Memory B cell (primary cell): ENCODE measurements at regions not wholly inside any gene's neighbourhood (a gene's known extent, or its start where the extent isn't known, plus 50 kb on each side); places are given as distances from the start of the nearest gene placed in this dataset.

Source experiments
- ATAC-seq: fragments of 150-1000 bp; cut with Tn5 transposase; 2 replicates; pipeline ENCODE4 v1.10.0; 2021; ENCODE audit warnings: low read depth, mild to moderate bottlenecking, moderate library complexity
- DNase-seq, 2 donors: peaks; one replicate each; pipeline ENCODE4 v3.0.0; 2022; ENCODE audit warnings: low spot score in 2 of 2
- H3K27ac Mint-ChIP-seq: one replicate; pipeline ENCODE4 v1.8.0; 2022; ENCODE audit warnings: mild to moderate bottlenecking, moderate library complexity, mixed read lengths
- H3K27me3 Mint-ChIP-seq: one replicate; pipeline ENCODE4 v1.8.0; 2022; ENCODE audit warnings: mixed read lengths
- H3K36me3 Mint-ChIP-seq: one replicate; pipeline ENCODE4 v1.8.0; 2022; ENCODE audit warnings: mild to moderate bottlenecking, mixed read lengths
- H3K4me1 Mint-ChIP-seq: one replicate; pipeline ENCODE4 v1.8.0; 2022; ENCODE audit warnings: mixed read lengths
- H3K4me3 Mint-ChIP-seq: one replicate; pipeline ENCODE4 v1.8.0; 2022; ENCODE audit warnings: mild to moderate bottlenecking, moderate library complexity, mixed read lengths
- H3K9me3 Mint-ChIP-seq: one replicate; pipeline ENCODE4 v1.8.0; 2022; ENCODE audit warnings: mixed read lengths

DNA sequence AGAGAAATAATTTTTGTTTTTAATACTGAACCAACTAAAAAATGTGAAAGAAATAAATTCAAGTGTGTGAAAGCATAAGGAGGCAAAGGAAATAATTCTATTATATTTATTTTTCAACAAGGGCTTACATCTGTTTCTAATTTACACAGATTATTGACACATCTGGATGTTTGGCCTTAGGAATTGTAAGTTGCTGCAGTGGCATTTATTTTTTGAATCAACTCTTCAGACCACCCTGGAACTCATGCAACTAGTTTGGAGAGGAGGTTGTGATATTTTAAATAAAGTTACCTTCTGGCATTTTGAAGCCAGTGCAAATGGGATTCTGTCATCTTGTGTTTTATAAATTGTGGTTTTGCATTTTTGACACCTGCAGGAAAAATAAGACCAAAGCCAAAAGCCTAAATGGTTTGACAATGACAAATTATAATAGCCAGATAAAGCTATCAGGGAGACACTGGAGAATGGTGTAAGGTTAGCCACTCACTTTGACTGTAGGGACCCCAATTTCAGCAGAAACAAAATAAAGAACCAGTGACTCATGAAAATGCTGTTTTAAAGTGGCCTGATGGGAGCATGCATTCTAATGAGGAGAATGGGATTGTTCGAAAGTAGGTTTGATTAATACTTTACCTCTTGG, 192.9 kb downstream of the KLF5 start:
- DNase-seq (no peak), ATAC-seq (no peak)
- H3K27me3 Mint-ChIP-seq, result no peaks in the 10 kb centered on the region
- H3K4me1 Mint-ChIP-seq, result no peaks in the 10 kb centered on the region
- no peak overlapping the region for H3K4me3 Mint-ChIP-seq
- H3K27ac Mint-ChIP-seq, result no peak overlapping the region
- no peaks in the 10 kb centered on the region for H3K9me3 Mint-ChIP-seq
- no peaks in the 10 kb centered on the region for H3K36me3 Mint-ChIP-seq

DNA sequence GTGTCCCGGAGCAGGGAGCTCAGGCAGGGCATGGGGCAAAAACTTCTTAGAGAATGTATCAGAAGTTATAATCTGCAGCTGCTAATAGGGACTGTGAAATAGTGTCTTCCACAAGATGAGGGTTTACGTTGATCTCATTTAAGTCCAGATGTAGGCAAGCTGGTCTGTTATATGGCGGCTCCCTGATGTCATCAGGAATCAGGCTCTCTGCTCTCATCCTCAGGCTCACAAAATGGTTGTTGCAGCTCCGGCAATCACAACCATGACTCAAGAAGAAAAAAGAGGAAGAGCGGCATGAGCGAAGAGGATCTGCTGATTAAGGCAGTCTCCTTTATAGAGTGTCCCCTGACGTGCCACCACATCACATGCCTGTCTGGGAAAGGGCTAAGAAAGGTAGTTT, 191.3 kb downstream of the KLF5 start:
- Mint-ChIP-seq H3K27ac (no peak overlapping the region), H3K4me3 (no peak overlapping the region), H3K36me3 (no peaks in the 10 kb centered on the region), H3K9me3 (no peaks in the 10 kb centered on the region), H3K27me3 (no peaks in the 10 kb centered on the region), H3K4me1 (no peaks in the 10 kb centered on the region)
- ATAC-seq (no peak), DNase-seq (no peak)

DNA sequence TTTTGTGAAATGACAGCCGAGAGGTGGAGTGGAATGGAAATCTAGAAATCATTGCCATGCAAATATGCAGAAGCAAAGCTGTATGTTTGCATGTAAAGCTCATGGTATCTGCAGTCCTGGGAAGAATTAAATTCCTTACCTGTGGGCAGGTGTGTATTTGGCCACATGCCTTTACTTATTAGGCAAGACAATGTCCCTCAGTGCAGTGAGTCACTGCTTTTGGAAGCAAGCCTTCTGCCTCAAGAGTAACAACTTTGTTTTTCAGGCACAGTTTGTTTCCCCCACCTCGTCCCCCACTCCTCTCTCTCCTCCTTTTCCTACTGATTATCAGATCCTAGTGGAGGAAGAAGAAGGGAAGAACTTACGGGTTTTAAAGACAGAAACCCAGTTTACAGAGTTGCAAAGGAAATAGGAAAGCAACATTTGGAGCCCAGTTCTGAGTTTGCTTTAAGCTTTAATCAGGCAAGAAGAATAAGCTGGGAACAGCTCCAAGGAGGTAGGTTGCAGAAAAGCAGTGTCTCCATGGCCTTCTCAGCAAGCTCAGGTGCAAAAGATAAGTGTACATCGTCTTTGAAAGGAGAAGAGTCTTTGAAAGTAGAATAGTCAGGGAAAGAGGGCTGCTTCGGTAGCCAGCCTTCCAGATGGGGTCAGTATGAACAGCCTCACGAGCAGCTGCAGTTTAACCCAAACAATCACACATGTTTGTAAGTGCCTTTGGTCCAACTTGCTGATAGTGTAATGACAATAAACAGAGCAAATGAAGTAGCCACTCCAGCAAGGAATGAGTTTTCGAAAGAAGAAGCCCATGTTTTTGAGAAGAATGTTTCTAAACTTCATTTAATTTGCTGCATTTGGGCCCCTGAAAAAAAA, 190.1 kb downstream of the KLF5 start:
- H3K36me3 Mint-ChIP-seq, result no peaks in the 10 kb centered on the region
- ATAC-seq (no peak), DNase-seq (no peak)
- H3K27ac Mint-ChIP-seq, result no peak overlapping the region
- no peaks in the 10 kb centered on the region for H3K9me3 Mint-ChIP-seq
- no peak overlapping the region for H3K4me3 Mint-ChIP-seq
- H3K4me1 Mint-ChIP-seq, result no peaks in the 10 kb centered on the region
- H3K27me3 Mint-ChIP-seq, result no peaks in the 10 kb centered on the region

DNA sequence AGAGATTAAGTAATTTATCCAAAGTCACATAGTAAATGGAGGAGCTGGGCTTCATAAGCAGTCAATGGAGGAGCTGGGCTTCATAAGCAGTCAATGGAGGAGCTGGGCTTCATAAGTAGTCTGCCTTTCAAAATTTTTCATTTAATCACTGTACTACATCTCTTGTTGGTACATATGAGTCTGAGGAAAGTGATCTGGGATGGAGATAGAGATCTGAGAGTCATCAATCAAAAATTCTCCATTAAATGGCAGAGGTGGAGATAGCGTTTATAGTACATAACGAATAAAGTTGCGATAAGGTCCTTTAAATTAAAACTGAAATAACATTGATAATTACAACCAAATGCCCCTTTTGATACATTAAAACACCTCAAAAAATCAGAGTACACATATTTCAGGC, 189.3 kb downstream of the KLF5 start:
- no peaks in the 10 kb centered on the region for H3K9me3 Mint-ChIP-seq
- DNase-seq, result no peak
- ATAC-seq, result no peak
- H3K27ac Mint-ChIP-seq, result no peak overlapping the region
- no peak overlapping the region for H3K4me3 Mint-ChIP-seq
- H3K27me3 Mint-ChIP-seq, result no peaks in the 10 kb centered on the region
- no peaks in the 10 kb centered on the region for H3K4me1 Mint-ChIP-seq
- no peaks in the 10 kb centered on the region for H3K36me3 Mint-ChIP-seq

DNA sequence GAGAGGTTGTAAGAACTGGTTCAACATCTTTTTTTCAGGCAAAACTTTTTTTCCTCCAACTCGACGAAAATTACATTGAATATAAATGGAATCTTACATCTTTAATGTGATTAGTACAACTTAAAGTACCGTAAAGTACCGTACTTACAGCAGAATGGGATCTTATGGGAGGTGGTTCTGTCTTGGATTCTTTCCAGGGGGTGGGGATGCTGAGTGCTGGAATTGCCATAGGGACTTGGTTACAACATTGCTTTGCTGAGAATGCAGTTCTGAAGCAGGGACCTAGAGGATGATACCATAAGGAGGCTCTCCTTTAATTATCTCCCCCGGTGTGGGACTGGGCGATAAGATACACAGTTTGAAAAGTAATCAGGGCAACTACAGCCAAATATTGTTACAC, 186.4 kb downstream of the KLF5 start:
- Mint-ChIP-seq H3K9me3 (no peaks in the 10 kb centered on the region), H3K36me3 (no peaks in the 10 kb centered on the region), H3K4me3 (no peak overlapping the region), H3K4me1 (no peaks in the 10 kb centered on the region), H3K27me3 (no peaks in the 10 kb centered on the region), H3K27ac (no peak overlapping the region)
- DNase-seq (no peak), ATAC-seq (no peak)

DNA sequence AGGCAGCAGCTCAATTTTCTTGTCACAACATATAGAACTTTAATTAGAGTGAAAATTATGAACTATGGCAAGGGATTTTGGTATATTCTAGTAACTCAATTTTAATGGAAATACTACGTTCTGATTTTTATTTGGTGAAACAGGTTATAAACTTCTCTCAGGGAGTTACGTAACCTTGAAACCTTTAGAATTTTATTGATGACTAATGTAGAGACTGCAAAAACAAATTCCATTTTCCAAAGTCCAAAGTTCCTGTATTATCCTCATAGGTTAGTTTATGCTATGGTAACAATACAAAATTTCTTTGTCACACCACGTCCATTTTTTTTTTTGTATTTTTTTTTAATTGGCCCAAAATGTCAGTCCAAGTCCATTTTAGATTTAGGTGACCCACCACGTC, 185.7 kb downstream of the KLF5 start:
- Mint-ChIP-seq H3K4me3 (no peak overlapping the region), H3K36me3 (no peaks in the 10 kb centered on the region), H3K27me3 (peaks cover 1% of the 10 kb centered on the region), H3K9me3 (no peaks in the 10 kb centered on the region), H3K4me1 (no peaks in the 10 kb centered on the region), H3K27ac (no peak overlapping the region)
- ATAC-seq, result no peak
- DNase-seq, result no peak

DNA sequence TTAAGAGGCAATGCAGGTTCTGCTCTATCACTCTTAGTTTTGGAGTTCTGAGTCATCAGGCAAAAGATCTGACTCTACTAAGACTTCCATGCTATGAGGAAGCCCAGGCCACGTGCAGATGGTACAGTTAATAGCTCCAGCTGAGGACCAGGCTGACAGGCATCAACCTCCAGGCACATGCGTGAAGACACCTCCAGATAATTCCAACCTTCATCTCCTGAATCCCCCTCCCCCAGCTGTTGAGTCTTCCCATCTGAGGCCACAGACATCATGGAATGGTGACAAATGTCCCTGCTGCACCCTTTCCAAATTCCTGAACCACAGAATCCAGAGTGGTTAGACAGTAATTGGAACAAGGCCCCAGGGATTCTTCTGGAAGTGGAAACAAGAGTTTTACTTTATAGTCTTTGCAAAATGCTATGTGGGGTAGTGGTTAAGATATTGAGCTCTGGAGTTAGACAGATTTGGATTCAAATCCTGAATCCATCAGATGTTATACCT, 183.8 kb downstream of the KLF5 start:
- ATAC-seq (no peak), DNase-seq (no peak)
- Mint-ChIP-seq H3K36me3 (no peaks in the 10 kb centered on the region), H3K4me1 (no peaks in the 10 kb centered on the region), H3K27me3 (peaks cover 1% of the 10 kb centered on the region), H3K4me3 (no peak overlapping the region), H3K9me3 (no peaks in the 10 kb centered on the region), H3K27ac (no peak overlapping the region)

DNA sequence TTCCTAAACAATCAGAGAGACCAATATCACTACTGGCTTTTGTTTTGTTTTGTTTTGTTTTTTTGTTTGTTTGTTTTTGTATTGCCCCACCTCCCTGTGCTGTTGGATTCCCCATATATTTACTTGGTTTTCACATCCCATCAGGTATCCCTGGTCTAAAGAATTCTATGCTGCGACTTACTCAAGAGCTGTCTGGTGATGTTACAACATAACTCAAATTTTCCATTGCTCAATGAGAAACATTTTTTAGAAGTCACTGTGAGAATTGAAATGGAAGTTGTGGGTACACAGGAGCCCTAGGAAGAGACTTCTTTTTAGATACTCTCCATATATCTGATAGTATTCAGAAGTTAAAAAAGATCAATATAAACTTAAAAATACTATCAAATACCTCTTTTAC, 181.4 kb downstream of the KLF5 start:
- Mint-ChIP-seq H3K4me3 (no peak overlapping the region), H3K36me3 (no peaks in the 10 kb centered on the region), H3K4me1 (no peaks in the 10 kb centered on the region), H3K27ac (no peak overlapping the region), H3K9me3 (no peaks in the 10 kb centered on the region), H3K27me3 (peaks cover 5% of the 10 kb centered on the region)
- ATAC-seq (no peak), DNase-seq (no peak)

DNA sequence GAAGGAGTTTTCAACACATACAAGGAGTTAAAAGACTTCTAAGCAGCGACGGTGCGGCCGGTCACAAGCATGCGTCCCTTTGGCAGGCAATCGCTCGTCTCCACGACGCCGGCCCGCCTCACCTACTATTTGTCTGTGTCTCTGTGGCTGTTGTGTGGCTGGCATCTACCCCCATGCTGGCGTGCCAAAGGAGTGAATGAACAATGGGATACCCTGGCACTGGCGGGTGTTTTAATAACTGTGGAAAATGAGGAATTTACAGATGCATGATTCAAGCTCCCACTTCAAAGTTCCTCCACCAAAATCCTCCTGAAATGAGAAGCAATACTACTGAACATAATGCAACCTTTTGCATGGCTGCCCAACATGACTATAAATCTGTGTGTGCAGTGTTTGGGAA, 176.6 kb downstream of the KLF5 start:
- Mint-ChIP-seq H3K9me3 (no peaks in the 10 kb centered on the region), H3K4me1 (no peaks in the 10 kb centered on the region), H3K4me3 (no peak overlapping the region), H3K36me3 (no peaks in the 10 kb centered on the region), H3K27me3 (peaks cover 7% of the 10 kb centered on the region), H3K27ac (no peak overlapping the region)
- ATAC-seq (no peak), DNase-seq (no peak)

DNA sequence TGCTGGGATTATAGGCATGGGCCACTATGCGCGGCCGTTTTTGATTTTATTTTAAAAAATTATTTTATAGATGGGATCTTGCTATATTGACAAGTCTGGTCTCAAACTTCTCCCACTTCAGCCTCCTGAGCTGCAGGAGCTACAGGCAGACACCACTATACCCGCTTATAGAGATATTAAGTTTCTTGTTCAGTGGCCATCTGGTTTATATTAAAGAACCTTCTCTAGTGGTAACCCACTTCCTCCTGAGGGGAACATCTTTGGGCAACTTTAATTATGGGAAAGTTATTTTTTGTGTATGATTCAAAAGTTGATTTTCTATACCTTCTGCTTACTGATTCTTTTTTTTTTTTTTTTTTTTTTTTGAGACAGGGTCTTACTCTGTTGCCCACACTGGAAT, 172.7 kb downstream of the KLF5 start:
- H3K27ac Mint-ChIP-seq, result no peak overlapping the region

DNA sequence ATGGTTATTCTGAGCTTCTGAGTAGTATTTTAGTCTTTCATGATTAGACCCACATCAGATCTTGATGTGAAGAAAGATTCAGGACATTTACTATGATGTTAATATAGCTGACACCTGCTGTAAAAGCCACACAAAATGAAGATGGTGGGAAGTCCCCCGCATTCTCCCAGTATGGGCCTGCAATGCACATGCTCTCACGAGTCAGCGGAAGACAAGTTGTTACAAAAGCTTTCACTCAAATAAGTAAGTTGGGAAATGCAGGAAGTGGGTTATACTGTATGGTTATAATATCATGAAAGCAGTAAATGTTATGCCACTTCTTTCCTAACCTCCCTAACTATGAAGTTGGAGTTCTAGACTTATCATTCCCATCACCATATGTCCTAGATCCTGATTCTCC, 171.9 kb downstream of the KLF5 start:
- H3K27me3 Mint-ChIP-seq, result peaks cover 3% of the 10 kb centered on the region
- H3K27ac Mint-ChIP-seq, result no peak overlapping the region
- ATAC-seq (no peak), DNase-seq (no peak)
- peaks cover 1% of the 10 kb centered on the region for H3K9me3 Mint-ChIP-seq
- no peak overlapping the region for H3K4me3 Mint-ChIP-seq
- H3K36me3 Mint-ChIP-seq, result no peaks in the 10 kb centered on the region
- H3K4me1 Mint-ChIP-seq, result no peaks in the 10 kb centered on the region

More for the DNA sequence above, 172.7 kb downstream of the KLF5 start:
- H3K27me3 Mint-ChIP-seq, result peaks cover 4% of the 10 kb centered on the region
- no peaks in the 10 kb centered on the region for H3K36me3 Mint-ChIP-seq
- peaks cover 1% of the 10 kb centered on the region for H3K9me3 Mint-ChIP-seq
- ATAC-seq, result no peak
- H3K4me3 Mint-ChIP-seq, result no peak overlapping the region
- H3K4me1 Mint-ChIP-seq, result no peaks in the 10 kb centered on the region
- no peak for DNase-seq

DNA sequence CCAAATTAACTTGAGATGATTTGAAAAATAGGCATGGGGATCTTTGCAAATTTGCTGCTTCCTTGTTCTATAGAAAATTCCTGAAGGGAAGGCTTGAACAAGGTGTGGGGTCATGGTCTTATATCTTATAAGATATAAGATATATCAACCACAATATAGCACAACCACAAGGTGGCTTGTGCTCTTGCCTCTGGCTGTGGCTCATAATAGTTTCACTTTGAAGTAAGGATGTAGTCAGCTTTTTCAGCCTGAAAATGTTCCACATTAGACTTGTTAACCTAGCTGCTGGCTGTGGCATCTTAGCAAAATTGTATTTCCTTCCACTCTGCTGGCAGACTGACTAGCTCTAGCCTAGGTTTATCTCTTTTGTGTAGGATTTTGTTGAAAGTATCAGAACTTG, 169.7 kb downstream of the KLF5 start:
- no peak overlapping the region for H3K27ac Mint-ChIP-seq
- DNase-seq (no peak), ATAC-seq (no peak)
- no peak overlapping the region for H3K4me3 Mint-ChIP-seq
- peaks cover 1% of the 10 kb centered on the region for H3K9me3 Mint-ChIP-seq
- peaks cover 1% of the 10 kb centered on the region for H3K27me3 Mint-ChIP-seq
- no peaks in the 10 kb centered on the region for H3K4me1 Mint-ChIP-seq
- no peaks in the 10 kb centered on the region for H3K36me3 Mint-ChIP-seq

DNA sequence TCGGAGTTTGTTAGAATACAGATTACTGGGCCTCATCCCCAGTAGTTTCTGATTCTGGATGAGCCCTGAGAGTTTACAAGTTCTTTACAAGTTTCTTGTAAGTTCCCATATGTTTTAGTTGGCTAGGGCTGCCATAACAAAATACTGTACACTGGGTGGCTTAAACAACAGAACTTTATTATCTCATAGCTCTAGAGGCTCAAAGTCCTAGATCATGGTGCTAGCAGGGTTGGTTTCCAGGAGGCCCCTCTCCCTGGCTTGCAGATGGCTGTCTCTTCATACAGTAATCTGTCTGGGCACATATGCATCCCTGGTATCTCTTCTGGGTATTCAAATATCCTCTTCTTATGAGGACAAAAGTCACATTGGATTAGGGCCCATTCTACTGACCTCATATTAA, 167.2 kb downstream of the KLF5 start:
- Mint-ChIP-seq H3K4me3 (no peak overlapping the region), H3K36me3 (no peaks in the 10 kb centered on the region), H3K27ac (no peak overlapping the region), H3K9me3 (peaks cover 1% of the 10 kb centered on the region), H3K4me1 (no peaks in the 10 kb centered on the region), H3K27me3 (no peaks in the 10 kb centered on the region)
- ATAC-seq (no peak), DNase-seq (no peak)

DNA sequence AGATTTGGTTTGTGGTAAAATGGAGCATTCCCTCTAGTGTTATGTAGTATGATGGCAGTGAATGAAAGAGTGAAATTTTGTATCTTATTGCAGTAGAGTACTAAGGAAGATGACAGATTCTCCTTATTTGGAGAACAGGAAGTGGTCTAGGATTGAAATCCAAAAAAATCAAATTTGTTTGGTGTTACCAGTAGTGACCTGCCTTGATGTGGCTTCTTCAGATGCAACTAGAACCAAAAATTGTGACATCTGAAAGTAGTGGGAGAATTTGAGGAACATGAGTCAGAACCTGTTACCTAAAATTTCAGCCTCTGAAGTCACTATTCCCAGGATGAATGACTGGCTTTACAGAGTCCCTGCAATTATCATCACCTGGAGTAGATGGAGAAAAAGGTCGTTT, 165.9 kb downstream of the KLF5 start:
- Mint-ChIP-seq H3K4me3 (no peak overlapping the region), H3K36me3 (no peaks in the 10 kb centered on the region), H3K4me1 (no peaks in the 10 kb centered on the region), H3K27me3 (no peaks in the 10 kb centered on the region), H3K27ac (no peak overlapping the region), H3K9me3 (peaks cover 1% of the 10 kb centered on the region)
- no peak for DNase-seq
- no peak for ATAC-seq

DNA sequence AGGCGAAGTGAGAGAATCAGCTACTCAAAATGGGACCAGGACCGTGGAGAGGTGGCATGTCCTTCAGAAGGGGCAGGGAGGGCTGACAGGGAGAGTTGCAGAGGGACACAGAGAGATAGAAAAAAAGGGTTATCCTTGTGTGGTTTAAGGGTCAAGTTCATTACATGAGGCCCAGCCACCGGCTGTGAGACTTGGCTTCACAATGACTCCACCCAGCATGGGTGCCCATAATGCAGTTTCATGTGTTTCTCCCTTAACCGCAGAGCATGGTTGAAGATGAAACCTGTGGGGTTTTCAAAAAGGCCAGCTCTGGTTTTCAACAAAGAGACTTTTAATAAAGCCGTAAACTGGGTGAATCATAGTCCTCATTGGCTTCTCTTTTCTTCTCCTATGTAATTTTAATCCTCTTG, 164.6 kb downstream of the KLF5 start:
- Mint-ChIP-seq H3K9me3 (peaks cover 1% of the 10 kb centered on the region), H3K4me3 (no peak overlapping the region), H3K27ac (no peak overlapping the region), H3K4me1 (no peaks in the 10 kb centered on the region), H3K36me3 (no peaks in the 10 kb centered on the region), H3K27me3 (no peaks in the 10 kb centered on the region)
- ATAC-seq (no peak), DNase-seq (no peak)
